Breast epithelium (tissue), 3 donors: ENCODE measurements at regions not wholly inside any gene's neighbourhood (a gene's known extent, or its start where the extent isn't known, plus 50 kb on each side); places are given as distances from the start of the nearest gene placed in this dataset.

Source experiments
- POLR2A ChIP-seq: fragments of 450-650 bp; IDR thresholded peaks from one replicate; pipeline ENCODE4 v1.6.1; 2016; ENCODE audit warnings: antibody characterized with exemption, mild to moderate bottlenecking, moderate library complexity
- POLR2AphosphoS5 ChIP-seq, 3 donors: sonication (generic); formaldehyde crosslinking; IDR thresholded peaks; one replicate each; pipeline ENCODE4 v1.6.1; 2017; ENCODE audit warnings: antibody characterized with exemption in 3 of 3
- TF ChIP-seq, protein P1 (sequence below), 3 donors: fragments of 450-650 bp; IDR thresholded peaks; one replicate each; pipeline ENCODE4 v1.5.1; 2016 to 2017; ENCODE audit warnings: antibody characterized with exemption in 3 of 3, mild to moderate bottlenecking in 3 of 3, moderate library complexity in 3 of 3

DNA sequence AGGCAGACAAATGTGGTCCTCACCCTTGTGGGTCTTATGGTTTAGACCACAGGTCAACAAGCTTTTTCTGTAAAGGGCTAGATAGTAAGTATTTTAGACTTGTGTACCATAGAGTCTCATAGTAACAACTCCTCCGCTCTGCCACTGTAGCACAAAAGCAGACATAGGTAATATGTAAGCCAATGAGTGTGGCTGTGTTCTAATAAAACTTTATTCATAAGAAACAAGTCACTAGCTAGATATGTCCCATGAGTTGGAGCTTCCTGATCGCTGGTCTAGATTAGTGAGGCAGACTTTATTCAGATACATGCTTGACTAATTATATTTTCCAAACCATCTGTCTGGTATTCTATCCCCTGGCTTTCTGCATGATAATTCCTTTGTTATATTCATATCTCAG, 196.4 kb upstream of the TSHZ2 start:
- TF ChIP-seq, protein P1, sequence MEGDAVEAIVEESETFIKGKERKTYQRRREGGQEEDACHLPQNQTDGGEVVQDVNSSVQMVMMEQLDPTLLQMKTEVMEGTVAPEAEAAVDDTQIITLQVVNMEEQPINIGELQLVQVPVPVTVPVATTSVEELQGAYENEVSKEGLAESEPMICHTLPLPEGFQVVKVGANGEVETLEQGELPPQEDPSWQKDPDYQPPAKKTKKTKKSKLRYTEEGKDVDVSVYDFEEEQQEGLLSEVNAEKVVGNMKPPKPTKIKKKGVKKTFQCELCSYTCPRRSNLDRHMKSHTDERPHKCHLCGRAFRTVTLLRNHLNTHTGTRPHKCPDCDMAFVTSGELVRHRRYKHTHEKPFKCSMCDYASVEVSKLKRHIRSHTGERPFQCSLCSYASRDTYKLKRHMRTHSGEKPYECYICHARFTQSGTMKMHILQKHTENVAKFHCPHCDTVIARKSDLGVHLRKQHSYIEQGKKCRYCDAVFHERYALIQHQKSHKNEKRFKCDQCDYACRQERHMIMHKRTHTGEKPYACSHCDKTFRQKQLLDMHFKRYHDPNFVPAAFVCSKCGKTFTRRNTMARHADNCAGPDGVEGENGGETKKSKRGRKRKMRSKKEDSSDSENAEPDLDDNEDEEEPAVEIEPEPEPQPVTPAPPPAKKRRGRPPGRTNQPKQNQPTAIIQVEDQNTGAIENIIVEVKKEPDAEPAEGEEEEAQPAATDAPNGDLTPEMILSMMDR (IDR thresholded peaks at IDR 0.05): no peak
- TF ChIP-seq POLR2A: no peak
- TF ChIP-seq POLR2AphosphoS5 (IDR thresholded peaks at IDR 0.05): no peak
